Activated T-cell treated with anti-CD3 and anti-CD28 coated beads, Interleukin-2, amount 50 U/mL, for 24 hours (primary cell): ENCODE measurements at regions not wholly inside any gene's neighbourhood (a gene's known extent, or its start where the extent isn't known, plus 50 kb on each side); places are given as distances from the start of the nearest gene placed in this dataset.

Experiments used
- DNase-seq: peaks from one replicate; pipeline ENCODE4 v3.0.0-alpha.2; 2020
- H3K27ac Mint-ChIP-seq: 2 replicates; pipeline ENCODE4 v1.8.0; 2020; ENCODE audit warnings: mild to moderate bottlenecking, mixed read lengths
- H3K27me3 Mint-ChIP-seq: 2 replicates; pipeline ENCODE4 v1.8.0; 2020; ENCODE audit warnings: mixed read lengths
- H3K36me3 Mint-ChIP-seq: 2 replicates; pipeline ENCODE4 v1.8.0; 2020; ENCODE audit warnings: low read depth, mixed read lengths
- H3K4me1 Mint-ChIP-seq: 2 replicates; pipeline ENCODE4 v1.8.0; 2020; ENCODE audit warnings: low read depth, mixed read lengths
- H3K4me3 Mint-ChIP-seq: 2 replicates; pipeline ENCODE4 v1.8.0; 2020; ENCODE audit warnings: mild to moderate bottlenecking, moderate library complexity, mixed read lengths
- H3K9me3 Mint-ChIP-seq: 2 replicates; pipeline ENCODE4 v1.8.0; 2020; ENCODE audit warnings: mixed read lengths

- Mint-ChIP-seq H3K27me3 (no peaks in the 10 kb centered on the region), H3K27ac (no peak overlapping the region), H3K9me3 (no peaks in the 10 kb centered on the region), H3K4me3 (no peak overlapping the region), H3K4me1 (no peaks in the 10 kb centered on the region), H3K36me3 (no peaks in the 10 kb centered on the region)
- DNase-seq: no peak
Observed at GRCh38 chr21:17427831-17428483, 84.9 kb upstream of the CXADR start.

- no peaks in the 10 kb centered on the region for H3K4me1 Mint-ChIP-seq
- no peaks in the 10 kb centered on the region for H3K27me3 Mint-ChIP-seq
- H3K27ac Mint-ChIP-seq: no peak overlapping the region
- DNase-seq: no peak
- H3K36me3 Mint-ChIP-seq: no peaks in the 10 kb centered on the region
- H3K4me3 Mint-ChIP-seq: no peak overlapping the region
- H3K9me3 Mint-ChIP-seq: no peaks in the 10 kb centered on the region
Observed at GRCh38 chr21:17428484-17428869, 84.4 kb upstream of the CXADR start.

- H3K4me3 Mint-ChIP-seq: no peak overlapping the region
- DNase-seq: no peak
- no peaks in the 10 kb centered on the region for H3K9me3 Mint-ChIP-seq
- H3K36me3 Mint-ChIP-seq: no peaks in the 10 kb centered on the region
- H3K27ac Mint-ChIP-seq: no peak overlapping the region
- no peaks in the 10 kb centered on the region for H3K27me3 Mint-ChIP-seq
- H3K4me1 Mint-ChIP-seq: no peaks in the 10 kb centered on the region
Observed at GRCh38 chr21:17428980-17429379, 83.9 kb upstream of the CXADR start.

GRCh38 chr21:17429936-17430335 lies 82.9 kb upstream of the CXADR start:
- H3K27ac Mint-ChIP-seq: no peak overlapping the region
- no peaks in the 10 kb centered on the region for H3K4me1 Mint-ChIP-seq

GRCh38 chr21:17432732-17433057 lies 80.1 kb upstream of the CXADR start:
- no peaks in the 10 kb centered on the region for H3K9me3 Mint-ChIP-seq
- H3K36me3 Mint-ChIP-seq: no peaks in the 10 kb centered on the region
- no peak overlapping the region for H3K4me3 Mint-ChIP-seq
- no peaks in the 10 kb centered on the region for H3K4me1 Mint-ChIP-seq
- peaks cover 12% of the 10 kb centered on the region for H3K27me3 Mint-ChIP-seq
- no peak for DNase-seq
- no peak overlapping the region for H3K27ac Mint-ChIP-seq

More at GRCh38 chr21:17429936-17430335, 82.9 kb upstream of the CXADR start:
- Mint-ChIP-seq H3K36me3 (no peaks in the 10 kb centered on the region), H3K9me3 (no peaks in the 10 kb centered on the region), H3K4me3 (no peak overlapping the region), H3K27me3 (no peaks in the 10 kb centered on the region)
- no peak for DNase-seq

GRCh38 chr21:17433730-17434129 lies 79.1 kb upstream of the CXADR start:
- no peaks in the 10 kb centered on the region for H3K4me1 Mint-ChIP-seq
- H3K36me3 Mint-ChIP-seq: no peaks in the 10 kb centered on the region
- no peak for DNase-seq
- H3K9me3 Mint-ChIP-seq: no peaks in the 10 kb centered on the region
- no peak overlapping the region for H3K27ac Mint-ChIP-seq
- H3K27me3 Mint-ChIP-seq: peaks cover 17% of the 10 kb centered on the region
- H3K4me3 Mint-ChIP-seq: no peak overlapping the region

- Mint-ChIP-seq H3K27me3 (peaks cover 25% of the 10 kb centered on the region), H3K4me3 (no peak overlapping the region), H3K36me3 (no peaks in the 10 kb centered on the region), H3K9me3 (no peaks in the 10 kb centered on the region), H3K27ac (no peak overlapping the region), H3K4me1 (no peaks in the 10 kb centered on the region)
- no peak for DNase-seq
Observed at GRCh38 chr21:17435565-17436543, 77.0 kb upstream of the CXADR start.

GRCh38 chr21:17436626-17437111 lies 76.2 kb upstream of the CXADR start:
- Mint-ChIP-seq H3K4me1 (no peaks in the 10 kb centered on the region), H3K4me3 (no peak overlapping the region), H3K36me3 (no peaks in the 10 kb centered on the region), H3K27ac (no peak overlapping the region), H3K9me3 (no peaks in the 10 kb centered on the region), H3K27me3 (peaks cover 25% of the 10 kb centered on the region)
- DNase-seq: no peak

GRCh38 chr21:17438635-17439034 lies 74.2 kb upstream of the CXADR start:
- Mint-ChIP-seq H3K4me3 (no peak overlapping the region), H3K27me3 (peaks cover 25% of the 10 kb centered on the region), H3K4me1 (no peaks in the 10 kb centered on the region), H3K9me3 (no peaks in the 10 kb centered on the region), H3K27ac (no peak overlapping the region), H3K36me3 (no peaks in the 10 kb centered on the region)
- DNase-seq: no peak

GRCh38 chr21:17440969-17441368 lies 71.9 kb upstream of the CXADR start:
- Mint-ChIP-seq H3K4me1 (no peaks in the 10 kb centered on the region), H3K4me3 (no peak overlapping the region), H3K9me3 (no peaks in the 10 kb centered on the region), H3K36me3 (no peaks in the 10 kb centered on the region), H3K27me3 (peaks cover 25% of the 10 kb centered on the region), H3K27ac (no peak overlapping the region)
- DNase-seq: no peak

- H3K27me3 Mint-ChIP-seq: peaks cover 24% of the 10 kb centered on the region
- H3K4me3 Mint-ChIP-seq: no peak overlapping the region
- no peaks in the 10 kb centered on the region for H3K36me3 Mint-ChIP-seq
- H3K4me1 Mint-ChIP-seq: no peaks in the 10 kb centered on the region
- no peak overlapping the region for H3K27ac Mint-ChIP-seq
- H3K9me3 Mint-ChIP-seq: no peaks in the 10 kb centered on the region
- DNase-seq: no peak
Observed at GRCh38 chr21:17441370-17441769, 71.5 kb upstream of the CXADR start.

- no peaks in the 10 kb centered on the region for H3K9me3 Mint-ChIP-seq
- no peak overlapping the region for H3K27ac Mint-ChIP-seq
- no peak overlapping the region for H3K4me3 Mint-ChIP-seq
- no peaks in the 10 kb centered on the region for H3K4me1 Mint-ChIP-seq
- no peak for DNase-seq
- peaks cover 19% of the 10 kb centered on the region for H3K27me3 Mint-ChIP-seq
- no peaks in the 10 kb centered on the region for H3K36me3 Mint-ChIP-seq
Observed at GRCh38 chr21:17442165-17442564, 70.7 kb upstream of the CXADR start.

- H3K4me1 Mint-ChIP-seq: no peaks in the 10 kb centered on the region
- no peak overlapping the region for H3K27ac Mint-ChIP-seq
- no peak for DNase-seq
- no peaks in the 10 kb centered on the region for H3K36me3 Mint-ChIP-seq
- H3K27me3 Mint-ChIP-seq: peaks cover 2% of the 10 kb centered on the region
- no peaks in the 10 kb centered on the region for H3K9me3 Mint-ChIP-seq
- H3K4me3 Mint-ChIP-seq: no peak overlapping the region
Observed at GRCh38 chr21:17444828-17445227, 68.0 kb upstream of the CXADR start.

GRCh38 chr21:17446737-17447136 lies 66.1 kb upstream of the CXADR start:
- Mint-ChIP-seq H3K4me1 (no peaks in the 10 kb centered on the region), H3K27me3 (no peaks in the 10 kb centered on the region), H3K36me3 (no peaks in the 10 kb centered on the region), H3K9me3 (no peaks in the 10 kb centered on the region), H3K27ac (no peak overlapping the region), H3K4me3 (no peak overlapping the region)
- no peak for DNase-seq

GRCh38 chr21:17449701-17450100 lies 63.1 kb upstream of the CXADR start:
- H3K27me3 Mint-ChIP-seq: peaks cover 4% of the 10 kb centered on the region
- no peak overlapping the region for H3K4me3 Mint-ChIP-seq
- peaks cover 8% of the 10 kb centered on the region for H3K4me1 Mint-ChIP-seq
- no peak for DNase-seq
- H3K9me3 Mint-ChIP-seq: no peaks in the 10 kb centered on the region
- no peaks in the 10 kb centered on the region for H3K36me3 Mint-ChIP-seq
- H3K27ac Mint-ChIP-seq: no peak overlapping the region
